ENCODE measurements at regions not wholly inside any gene's neighbourhood (a gene's known extent, or its start where the extent isn't known, plus 50 kb on each side); places are given as distances from the start of the nearest gene placed in this dataset.

- TF ChIP-seq CTCF (IDR thresholded peaks at IDR 0.05) (no peak), ZFX (IDR thresholded peaks at IDR 0.05; ENCODE audit: borderline replicate concordance) (no peak)
Measured at GRCh38 chrX:12052109-12052508, 86.2 kb upstream of the FRMPD4 start.
